HCT116 (cell line): ENCODE measurements at regions not wholly inside any gene's neighbourhood (a gene's known extent, or its start where the extent isn't known, plus 50 kb on each side); places are given as distances from the start of the nearest gene placed in this dataset.

Experiments
- CTCF ChIP-seq, 3 experiments: fragments of 200-600 bp in 1 of 3; sonication (generic) in 1 of 3; IDR thresholded peaks in 2 of 3; conservative IDR thresholded peaks in 1 of 3; 2 replicates each; pipeline ENCODE4 v1.5.1; 2012 to 2017; ENCODE audit warnings: low read depth in 2 of 3, low read length in 2 of 3, antibody characterized with exemption in 1 of 3, borderline replicate concordance in 1 of 3, control low read depth in 1 of 3, mild to moderate bottlenecking in 1 of 3, mixed read lengths in 1 of 3, mixed run types in 1 of 3, moderate library complexity in 1 of 3; ENCODE audit not compliant: insufficient read depth in 1 of 3
- EZH2 ChIP-seq: fragments of 200-600 bp; sonication (generic); IDR thresholded peaks from 2 replicates; pipeline ENCODE4 v1.6.1; 2017; ENCODE audit warnings: antibody characterized with exemption, mixed run types
- EZH2phosphoT487 ChIP-seq: fragments of 200-600 bp; IDR thresholded peaks from 2 replicates; pipeline ENCODE4 v1.6.1; 2018; ENCODE audit warnings: antibody characterized with exemption, borderline replicate concordance
- POLR2A ChIP-seq: IDR thresholded peaks from 2 replicates; pipeline ENCODE4 v1.7.0; 2011; ENCODE audit warnings: borderline replicate concordance; ENCODE audit not compliant: insufficient read depth, insufficient read length; ENCODE audit errors: extremely low read depth

GRCh38 chr5:28602429-28602828 lies 1564.0 kb upstream of the CDH9 start:
- TF ChIP-seq POLR2A (no peak), EZH2 (no peak), EZH2phosphoT487 (no peak), CTCF (IDR thresholded peaks at IDR 0.05 in 2 of 3, conservative IDR thresholded peaks at IDR 0.05 in 1 of 3; ENCODE audit: borderline replicate concordance in 1 of 3, insufficient read depth in 1 of 3, low read depth in 2 of 3, low read length in 2 of 3) (no peak)
